Large intestine (tissue), 3 donors: ENCODE measurements at regions not wholly inside any gene's neighbourhood (a gene's known extent, or its start where the extent isn't known, plus 50 kb on each side); places are given as distances from the start of the nearest gene placed in this dataset.
A peak's percentile ranks its signal among the peaks of the same experiment; 100 is the strongest.

ENCODE experiments used
- DNase-seq, 2 donors: peaks; one replicate each; pipeline versions ENCODE4 v3.0.0 to v3.0.0-alpha.2; 2013
- H3K27ac ChIP-seq: one replicate; pipeline ENCODE4 v1.5.1; 2013; ENCODE audit warnings: low read length
- H3K27me3 ChIP-seq: 2 replicates; pipeline ENCODE4 v1.6.1; 2013; ENCODE audit warnings: low read length; ENCODE audit not compliant: control insufficient read depth, insufficient read depth
- H3K36me3 ChIP-seq: 2 replicates; pipeline ENCODE4 v1.6.1; 2013; ENCODE audit warnings: low read length; ENCODE audit not compliant: control insufficient read depth, insufficient read depth
- H3K4me1 ChIP-seq: one replicate; pipeline ENCODE4 v1.6.1; 2013; ENCODE audit warnings: low read length; ENCODE audit not compliant: control insufficient read depth, insufficient read depth
- H3K4me3 ChIP-seq: one replicate; pipeline ENCODE4 v1.5.1; 2013; ENCODE audit warnings: low read length
- H3K9me3 ChIP-seq: one replicate; pipeline ENCODE4 v1.6.1; 2013; ENCODE audit warnings: mild to moderate bottlenecking, low read depth, low read length, moderate library complexity; ENCODE audit not compliant: control insufficient read depth
- WGBS: methylation state at CpG from one replicate; pipeline ENCODE4 v1.1.5; 2013; ENCODE audit warnings: low lambda C conversion rate; ENCODE audit not compliant: insufficient coverage; 5-methylcytosine and 5-hydroxymethylcytosine counted together

DNA sequence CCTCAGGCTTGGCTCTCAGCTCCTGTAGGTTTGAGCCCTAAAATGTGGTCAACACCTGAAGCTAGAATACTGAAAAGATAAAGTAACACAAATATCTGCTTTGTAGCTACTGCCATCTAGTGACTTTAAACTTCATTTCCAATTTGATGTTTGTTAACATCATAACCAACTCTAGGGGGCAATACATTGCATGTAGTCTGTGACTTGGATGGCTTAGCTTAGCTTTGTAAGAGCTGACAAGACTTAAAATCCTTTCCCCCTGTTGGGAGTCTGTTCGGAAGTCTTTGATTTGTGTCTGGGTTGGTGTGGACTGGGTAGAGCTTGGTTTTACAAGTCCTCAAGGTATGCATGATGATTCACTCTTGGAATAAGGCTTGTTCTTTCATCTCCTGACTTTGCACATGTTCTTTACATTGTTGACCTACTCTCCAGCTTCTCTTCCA, 51.7 kb downstream of the SCN11A start:
- Histone ChIP-seq H3K9me3 (no peaks in the 10 kb centered on the region), H3K27me3 (no peaks in the 10 kb centered on the region), H3K27ac (no peak overlapping the region), H3K4me1 (no peaks in the 10 kb centered on the region), H3K36me3 (no peaks in the 10 kb centered on the region), H3K4me3 (no peak overlapping the region)
- WGBS, result no CpG with 5 or more reads among the region's 1 CpG
- peak in 1 of 2 donors; percentile 40 for DNase-seq

DNA sequence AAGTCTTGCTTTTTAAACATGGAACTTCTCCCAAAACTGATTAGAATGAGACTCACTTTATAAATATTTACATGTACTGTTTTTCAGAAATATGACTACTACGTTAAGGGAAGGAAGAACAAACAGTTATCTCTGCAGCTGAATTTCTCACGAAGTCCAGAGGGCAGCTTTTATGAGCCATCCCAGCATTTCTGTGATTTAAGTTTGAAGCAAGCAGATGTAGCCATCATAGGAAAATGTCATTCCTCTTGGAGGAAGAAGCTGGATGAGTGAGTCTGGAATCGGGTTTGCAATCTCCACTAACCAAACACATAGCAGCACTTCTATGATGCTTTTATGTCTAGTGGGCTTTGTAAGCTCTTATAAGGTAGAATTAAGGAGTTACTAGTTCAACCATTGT, 53.7 kb downstream of the SCN11A start:
- no CpG with 5 or more reads among the region's 3 CpGs for WGBS

DNA sequence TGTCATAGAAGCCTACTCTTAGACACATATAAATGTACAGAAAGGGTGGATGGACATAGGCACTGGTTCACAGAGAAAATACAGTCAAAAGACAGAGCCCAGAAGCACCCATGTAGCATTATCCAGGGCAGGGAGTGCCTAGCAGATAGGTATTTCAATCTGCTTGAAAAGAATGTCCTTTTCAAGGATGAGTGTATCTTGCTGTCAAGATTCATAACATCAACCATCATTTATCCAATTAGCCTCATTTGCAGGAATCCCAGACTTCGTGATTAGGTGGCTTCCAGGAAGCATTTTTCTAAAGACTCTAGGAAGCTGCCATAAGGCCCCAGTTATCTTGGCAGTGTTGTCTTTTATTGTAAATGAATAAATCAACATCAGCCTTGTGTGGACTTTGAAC, 55.6 kb downstream of the SCN11A start:
- Histone ChIP-seq H3K4me3 (no peak overlapping the region), H3K9me3 (no peaks in the 10 kb centered on the region), H3K27me3 (peaks cover under 1% of the 10 kb centered on the region), H3K27ac (no peak overlapping the region), H3K4me1 (no peaks in the 10 kb centered on the region), H3K36me3 (no peaks in the 10 kb centered on the region)
- no peak for DNase-seq
- WGBS, result no CpG with 5 or more reads among the region's 1 CpG

More for the DNA sequence above, 53.7 kb downstream of the SCN11A start:
- no peaks in the 10 kb centered on the region for H3K36me3 ChIP-seq
- H3K4me3 ChIP-seq, result no peak overlapping the region
- no peaks in the 10 kb centered on the region for H3K4me1 ChIP-seq
- DNase-seq, result no peak
- H3K27me3 ChIP-seq, result no peaks in the 10 kb centered on the region
- H3K9me3 ChIP-seq, result no peaks in the 10 kb centered on the region
- H3K27ac ChIP-seq, result no peak overlapping the region

DNA sequence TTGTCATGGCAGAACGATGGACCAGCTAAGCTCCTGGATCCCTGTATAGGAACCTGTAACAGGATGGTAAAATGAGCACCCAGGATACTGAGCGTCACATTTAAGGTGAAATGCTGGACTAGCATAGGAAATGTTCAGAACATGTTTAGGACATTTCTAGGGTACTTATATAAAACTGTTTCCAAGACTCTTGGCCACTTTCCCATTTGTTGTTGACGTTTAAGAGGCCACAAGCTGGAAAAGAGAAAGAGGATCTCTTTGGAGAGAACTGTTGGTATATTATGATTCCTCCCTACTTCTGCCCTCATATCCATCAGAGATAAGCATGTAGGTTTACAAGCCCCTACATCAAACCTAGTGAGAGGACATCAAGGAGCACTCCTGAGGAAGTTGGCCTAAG, 57.5 kb downstream of the SCN11A start:
- no peaks in the 10 kb centered on the region for H3K9me3 ChIP-seq
- H3K4me1 ChIP-seq, result no peaks in the 10 kb centered on the region
- no peaks in the 10 kb centered on the region for H3K36me3 ChIP-seq
- 80% methylated on average over 1 of the region's 3 CpGs for WGBS
- H3K27me3 ChIP-seq, result peaks cover 2% of the 10 kb centered on the region
- H3K27ac ChIP-seq, result no peak overlapping the region
- no peak overlapping the region for H3K4me3 ChIP-seq
- DNase-seq, result no peak

DNA sequence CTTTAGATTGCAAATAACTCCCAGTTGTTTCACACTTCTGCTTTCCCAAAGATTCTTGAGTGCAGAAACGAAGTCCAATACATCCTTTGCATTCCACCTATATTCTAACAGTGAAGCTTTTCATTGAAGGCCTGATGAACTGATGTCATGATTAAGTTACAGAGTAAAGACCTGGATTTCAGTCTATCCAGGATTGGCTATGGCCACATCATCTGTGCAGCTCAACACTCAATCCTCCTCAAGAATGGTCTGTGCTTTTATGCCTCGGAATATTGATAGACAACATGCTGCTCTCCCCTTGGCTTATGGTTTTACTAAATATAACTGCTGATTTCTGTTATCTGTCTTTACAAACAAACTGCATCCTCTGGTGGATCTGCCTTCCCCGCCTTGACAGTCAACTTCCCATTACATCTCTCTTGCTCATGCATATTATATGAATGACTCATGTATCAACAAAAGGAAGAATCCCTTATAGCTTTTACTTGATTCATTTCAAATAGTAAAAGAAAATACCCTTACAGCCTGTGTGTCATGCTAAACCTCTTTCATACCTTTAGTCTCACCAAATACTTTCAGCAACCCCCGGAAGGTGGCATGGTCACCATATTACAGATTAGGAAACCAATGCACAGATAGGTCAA, 59.5 kb downstream of the SCN11A start:
- Histone ChIP-seq H3K9me3 (no peaks in the 10 kb centered on the region), H3K27ac (no peak overlapping the region), H3K4me3 (no peak overlapping the region), H3K36me3 (no peaks in the 10 kb centered on the region), H3K4me1 (no peaks in the 10 kb centered on the region), H3K27me3 (peaks cover 2% of the 10 kb centered on the region)
- 78% methylated on average over 2 of the region's 4 CpGs for WGBS
- no peak for DNase-seq

DNA sequence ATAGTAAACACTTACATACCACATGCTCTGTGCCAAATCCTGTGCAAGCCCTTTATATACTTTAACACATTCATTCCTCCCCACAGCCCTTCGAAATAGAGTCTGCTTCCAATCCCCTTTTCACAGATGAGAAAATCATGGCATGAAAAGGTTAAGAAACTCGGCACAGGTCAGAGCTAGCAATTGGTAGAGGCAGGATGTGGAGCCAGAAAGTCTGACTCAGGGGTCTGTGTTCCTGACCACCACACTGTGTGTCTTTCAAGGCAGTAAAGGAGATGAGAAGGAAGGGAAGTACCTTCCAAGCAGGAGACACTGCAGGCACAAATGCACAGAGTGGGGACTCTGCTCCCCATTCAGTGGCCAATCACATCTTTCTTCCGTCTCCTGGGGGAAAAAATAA, 61.1 kb downstream of the SCN11A start:
- no peak overlapping the region for H3K27ac ChIP-seq
- no peak for DNase-seq
- no CpG with 5 or more reads among the region's 3 CpGs for WGBS
- no peaks in the 10 kb centered on the region for H3K9me3 ChIP-seq
- no peaks in the 10 kb centered on the region for H3K36me3 ChIP-seq
- peaks cover 2% of the 10 kb centered on the region for H3K27me3 ChIP-seq
- no peaks in the 10 kb centered on the region for H3K4me1 ChIP-seq
- no peak overlapping the region for H3K4me3 ChIP-seq

DNA sequence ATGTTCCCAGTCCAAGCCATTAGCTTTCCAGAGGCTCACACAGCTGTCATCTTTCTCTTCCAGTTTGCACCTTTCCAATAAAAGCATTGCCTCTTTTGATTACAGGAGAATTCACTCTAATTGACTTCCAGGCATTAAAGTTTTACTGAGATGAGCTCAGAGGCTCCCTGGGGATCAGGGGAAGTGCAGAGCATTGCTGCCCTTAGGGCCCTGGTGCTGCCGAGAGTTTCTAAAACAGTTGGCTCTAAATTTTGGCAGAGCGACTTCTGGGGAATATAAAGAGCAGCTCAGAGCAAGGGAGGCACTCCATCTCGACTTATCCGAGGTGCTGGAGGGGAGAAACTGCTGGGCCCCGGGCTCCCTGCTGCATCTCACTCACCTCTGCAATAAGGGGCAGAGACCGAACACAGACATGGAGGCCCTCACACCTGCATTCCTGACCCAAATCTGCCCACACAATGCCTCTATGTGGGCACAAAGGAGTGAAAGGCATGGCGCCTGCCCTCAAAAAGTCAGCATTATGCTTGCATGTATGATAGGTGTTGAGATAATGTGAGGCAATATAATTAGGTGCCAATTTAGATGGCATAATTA, 61.7 kb downstream of the SCN11A start:
- Histone ChIP-seq H3K4me1 (no peaks in the 10 kb centered on the region), H3K36me3 (no peaks in the 10 kb centered on the region), H3K9me3 (no peaks in the 10 kb centered on the region), H3K27me3 (peaks cover 2% of the 10 kb centered on the region), H3K27ac (no peak overlapping the region), H3K4me3 (no peak overlapping the region)
- no peak for DNase-seq
- WGBS, result no CpG with 5 or more reads among the region's 7 CpGs

DNA sequence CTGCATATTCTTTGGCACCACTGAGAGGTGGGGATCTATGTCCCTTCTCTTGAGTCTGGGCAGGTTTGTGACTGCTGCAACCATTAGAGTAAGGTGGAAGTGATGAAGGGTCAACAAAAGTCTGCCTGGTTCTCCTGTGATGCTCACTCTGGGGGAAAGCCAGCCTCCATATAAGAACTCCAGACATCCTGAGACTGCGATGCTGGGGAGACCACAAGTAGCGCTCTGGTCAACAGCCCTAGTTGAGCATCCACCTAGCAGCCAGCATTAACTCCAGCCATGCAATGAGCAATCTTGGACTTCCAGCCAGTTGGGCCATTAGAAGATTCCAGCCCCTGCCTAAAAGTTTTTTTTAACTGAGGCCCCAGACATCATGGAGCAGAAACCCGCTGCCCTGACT, 62.8 kb downstream of the SCN11A start:
- Histone ChIP-seq H3K4me3 (no peak overlapping the region), H3K4me1 (no peaks in the 10 kb centered on the region), H3K36me3 (no peaks in the 10 kb centered on the region), H3K27me3 (peaks cover 2% of the 10 kb centered on the region), H3K9me3 (no peaks in the 10 kb centered on the region), H3K27ac (no peak overlapping the region)
- no peak for DNase-seq
- no CpG with 5 or more reads among the region's 3 CpGs for WGBS

DNA sequence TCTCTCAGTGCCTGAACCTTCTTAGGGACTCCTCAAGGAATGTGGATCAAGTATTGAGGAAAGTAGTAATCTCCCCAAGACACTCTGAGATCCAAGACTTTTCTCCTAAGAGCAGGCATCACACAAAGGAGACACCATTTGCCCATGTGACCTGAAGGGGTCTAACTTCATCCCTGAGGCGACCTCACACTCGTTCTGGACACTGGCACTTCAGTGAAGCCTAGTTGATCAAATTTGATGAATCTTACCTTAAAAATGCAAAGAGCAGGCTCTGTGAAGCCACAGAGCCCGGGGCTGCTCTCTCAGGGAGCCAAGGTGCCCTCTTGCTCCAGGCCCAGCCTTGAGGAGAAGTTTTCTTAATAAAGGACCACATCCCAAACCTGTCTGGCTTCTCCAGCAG, 64.3 kb downstream of the SCN11A start:
- WGBS, result no CpG with 5 or more reads among the region's 3 CpGs
- Histone ChIP-seq H3K4me3 (no peak overlapping the region), H3K27me3 (peaks cover 2% of the 10 kb centered on the region), H3K36me3 (no peaks in the 10 kb centered on the region), H3K4me1 (no peaks in the 10 kb centered on the region), H3K27ac (no peak overlapping the region), H3K9me3 (no peaks in the 10 kb centered on the region)
- DNase-seq, result no peak

DNA sequence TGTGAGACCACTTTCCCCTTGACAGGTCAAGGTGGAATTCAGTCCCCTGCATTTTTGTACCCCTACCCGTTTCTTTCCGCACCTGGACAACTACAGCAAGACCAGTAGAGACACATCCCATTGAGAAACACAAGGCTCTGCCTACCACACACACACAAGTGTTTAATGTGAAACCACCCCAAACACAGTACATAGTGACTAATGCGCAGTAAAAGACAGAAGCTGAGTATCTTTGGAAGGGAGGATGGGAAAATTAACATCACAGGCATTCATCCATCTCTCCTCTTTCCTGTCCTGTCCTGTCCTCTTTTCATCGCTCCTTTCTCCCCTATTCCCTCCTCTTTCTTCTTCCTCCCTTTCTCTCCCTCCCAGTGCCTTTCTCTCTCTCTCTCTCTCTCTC, 64.8 kb downstream of the SCN11A start:
- WGBS, result 100% methylated on average over 1 of the region's 4 CpGs
- no peaks in the 10 kb centered on the region for H3K36me3 ChIP-seq
- no peaks in the 10 kb centered on the region for H3K4me1 ChIP-seq

DNA sequence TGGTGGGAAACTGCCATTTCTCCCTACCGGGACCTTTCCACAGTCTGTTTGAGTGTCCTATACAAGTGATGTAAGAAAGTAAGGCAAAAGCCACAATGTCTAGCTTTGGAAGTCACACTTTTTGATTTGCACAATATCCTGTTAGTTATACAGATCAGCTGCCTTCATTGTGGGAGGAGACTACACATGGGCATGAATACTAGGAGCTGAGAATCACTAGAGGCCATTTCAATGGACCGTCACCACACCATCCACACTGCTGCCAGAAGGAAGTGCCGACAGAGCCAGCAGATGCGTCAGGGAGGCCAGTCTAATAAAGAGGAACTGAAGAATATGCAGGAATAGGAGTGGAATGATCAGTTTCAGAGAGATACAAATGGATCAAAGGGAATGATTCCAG, 65.8 kb downstream of the SCN11A start:
- no peaks in the 10 kb centered on the region for H3K4me1 ChIP-seq
- H3K36me3 ChIP-seq, result no peaks in the 10 kb centered on the region
- no peak overlapping the region for H3K4me3 ChIP-seq
- WGBS, result no CpG with 5 or more reads among the region's 4 CpGs
- DNase-seq, result no peak
- H3K9me3 ChIP-seq, result no peaks in the 10 kb centered on the region
- H3K27me3 ChIP-seq, result no peaks in the 10 kb centered on the region
- no peak overlapping the region for H3K27ac ChIP-seq

More for the DNA sequence above, 64.8 kb downstream of the SCN11A start:
- Histone ChIP-seq H3K27ac (no peak overlapping the region), H3K27me3 (peaks cover 2% of the 10 kb centered on the region), H3K4me3 (no peak overlapping the region), H3K9me3 (no peaks in the 10 kb centered on the region)
- no peak for DNase-seq
